ENCODE measurements at regions not wholly inside any gene's neighbourhood (a gene's known extent, or its start where the extent isn't known, plus 50 kb on each side); places are given as distances from the start of the nearest gene placed in this dataset.

GRCh38 chr18:51248685-51249084 is 51.2 kb upstream of the MEX3C start:
- WGBS: 89% methylated on average over 2 of the region's 2 CpGs
- H3K27ac ChIP-seq (replicated peaks in 1 of 4): no peak overlapping the region
- no peak for DNase-seq (ENCODE audit: extremely low spot score)

GRCh38 chr18:51250006-51250405 is 52.5 kb upstream of the MEX3C start:
- DNase-seq (ENCODE audit: extremely low spot score): no peak
- no peak overlapping the region for H3K27ac ChIP-seq (replicated peaks in 1 of 4)
- no peaks in the 10 kb centered on the region for H3K9me3 ChIP-seq
- no peaks in the 10 kb centered on the region for H3K36me3 ChIP-seq
- no peaks in the 10 kb centered on the region for H3K4me1 ChIP-seq
- TF ChIP-seq POLR2A (IDR thresholded peaks at IDR 0.05; ENCODE audit: low read depth): no peak
- no peak for TF ChIP-seq CTCF (IDR thresholded peaks at IDR 0.05)
- TF ChIP-seq EP300 (IDR thresholded peaks at IDR 0.05): no peak
- no peak for TF ChIP-seq POLR2AphosphoS5 (IDR thresholded peaks at IDR 0.05)
- intact Hi-C loops (cut with DNase I): no loop called here
- 42% methylated on average over 4 of the region's 4 CpGs for WGBS
- peaks cover 0 to 8% (median 0%) of the 10 kb centered on the region in 4 donors for H3K27me3 ChIP-seq
- H3K4me3 ChIP-seq: no peak overlapping the region

More at GRCh38 chr18:51248685-51249084, 51.2 kb upstream of the MEX3C start:
- H3K4me1 ChIP-seq: no peaks in the 10 kb centered on the region
- no peaks in the 10 kb centered on the region for H3K36me3 ChIP-seq
- H3K9me3 ChIP-seq: no peaks in the 10 kb centered on the region
- no peak overlapping the region for H3K4me3 ChIP-seq
- peaks cover 0 to 8% (median 0%) of the 10 kb centered on the region in 4 donors for H3K27me3 ChIP-seq
- TF ChIP-seq EP300 (IDR thresholded peaks at IDR 0.05) (no peak), POLR2A (IDR thresholded peaks at IDR 0.05; ENCODE audit: low read depth) (no peak), CTCF (IDR thresholded peaks at IDR 0.05) (no peak), POLR2AphosphoS5 (IDR thresholded peaks at IDR 0.05) (no peak)
- intact Hi-C loops (cut with DNase I): no loop called here

GRCh38 chr18:51250458-51251024 is 53.1 kb upstream of the MEX3C start:
- WGBS: 74% methylated on average over 3 of the region's 3 CpGs
- H3K27ac ChIP-seq (replicated peaks in 1 of 4): no peak overlapping the region
- no peak overlapping the region for H3K4me3 ChIP-seq
- no peaks in the 10 kb centered on the region for H3K4me1 ChIP-seq
- intact Hi-C loops (cut with DNase I): no loop called here
- no peaks in the 10 kb centered on the region for H3K9me3 ChIP-seq
- no peak for DNase-seq (ENCODE audit: extremely low spot score)
- peaks cover 0 to 8% (median 0%) of the 10 kb centered on the region in 4 donors for H3K27me3 ChIP-seq
- TF ChIP-seq CTCF (IDR thresholded peaks at IDR 0.05) (no peak), POLR2A (IDR thresholded peaks at IDR 0.05; ENCODE audit: low read depth) (no peak), POLR2AphosphoS5 (IDR thresholded peaks at IDR 0.05) (no peak), EP300 (IDR thresholded peaks at IDR 0.05) (no peak)
- H3K36me3 ChIP-seq: no peaks in the 10 kb centered on the region

GRCh38 chr18:51251625-51252024 is 54.1 kb upstream of the MEX3C start:
- Histone ChIP-seq H3K4me1 (no peaks in the 10 kb centered on the region), H3K27me3 (peaks cover 0 to 8% (median 0%) of the 10 kb centered on the region in 4 donors), H3K4me3 (no peak overlapping the region), H3K36me3 (no peaks in the 10 kb centered on the region), H3K27ac (replicated peaks in 1 of 4) (no peak overlapping the region), H3K9me3 (no peaks in the 10 kb centered on the region)
- TF ChIP-seq POLR2AphosphoS5 (IDR thresholded peaks at IDR 0.05) (no peak), POLR2A (IDR thresholded peaks at IDR 0.05; ENCODE audit: low read depth) (no peak), CTCF (IDR thresholded peaks at IDR 0.05) (no peak), EP300 (IDR thresholded peaks at IDR 0.05) (no peak)
- no peak for DNase-seq (ENCODE audit: extremely low spot score)
- intact Hi-C loops (cut with DNase I): no loop called here

- H3K4me3 ChIP-seq: no peak overlapping the region
- intact Hi-C loops (cut with DNase I): no loop called here
- TF ChIP-seq POLR2A (IDR thresholded peaks at IDR 0.05; ENCODE audit: low read depth) (no peak), CTCF (IDR thresholded peaks at IDR 0.05) (no peak), EP300 (IDR thresholded peaks at IDR 0.05) (no peak), POLR2AphosphoS5 (IDR thresholded peaks at IDR 0.05) (no peak)
- WGBS: 83% methylated on average over 4 of the region's 4 CpGs
- no peaks in the 10 kb centered on the region for H3K36me3 ChIP-seq
- H3K4me1 ChIP-seq: no peaks in the 10 kb centered on the region
- no peak for DNase-seq (ENCODE audit: extremely low spot score)
- no peaks in the 10 kb centered on the region for H3K9me3 ChIP-seq
- H3K27me3 ChIP-seq: peaks cover 0 to 8% (median 0%) of the 10 kb centered on the region in 4 donors
- H3K27ac ChIP-seq (replicated peaks in 1 of 4): no peak overlapping the region
These were observed 56.0 kb upstream of the MEX3C start for GRCh38 chr18:51253476-51253875.

All from esophagus muscularis mucosa (tissue), 4 donors.